HepG2 (cell line): ENCODE measurements at regions not wholly inside any gene's neighbourhood (a gene's known extent, or its start where the extent isn't known, plus 50 kb on each side); places are given as distances from the start of the nearest gene placed in this dataset.

Experiments
- EP300 ChIP-seq, 3 experiments: sonication (generic) in 1 of 3; formaldehyde crosslinking in 1 of 3; IDR thresholded peaks; 2 replicates each; pipeline versions ENCODE4 v1.5.1 to v1.6.1; 2011 to 2020; ENCODE audit warnings: low read depth in 2 of 3, low read length in 2 of 3, borderline replicate concordance in 1 of 3, improper control_type of control experiment in 1 of 3, mild to moderate bottlenecking in 1 of 3, missing genetic modification reagents in 1 of 3, moderate library complexity in 1 of 3
- HHEX ChIP-seq: IDR thresholded peaks from 2 replicates; pipeline ENCODE4 v1.6.1; 2016; ENCODE audit warnings: control low read depth
- HINFP ChIP-seq: sonication (generic); formaldehyde crosslinking; IDR thresholded peaks from 2 replicates; pipeline ENCODE4 v1.4.0; 2020; ENCODE audit warnings: low read depth, mild to moderate bottlenecking, missing genetic modification reagents
- MIXL1 ChIP-seq: IDR thresholded peaks from 2 replicates; pipeline ENCODE4 v1.6.1; 2016
- NR3C1 ChIP-seq: sonication (generic); formaldehyde crosslinking; IDR thresholded peaks from 2 replicates; pipeline ENCODE4 v1.4.0; 2020; ENCODE audit warnings: missing genetic modification reagents
- RAD21 ChIP-seq: fragments of 450-650 bp; formaldehyde crosslinking; IDR thresholded peaks from 2 replicates; pipeline ENCODE4 v1.5.0; 2020; ENCODE audit warnings: mild to moderate bottlenecking
- RARA ChIP-seq: IDR thresholded peaks from 2 replicates; pipeline ENCODE4 v1.6.1; 2016; ENCODE audit warnings: missing genetic modification reagents, missing compliant biosample characterization
- SIN3A ChIP-seq: IDR thresholded peaks from 2 replicates; pipeline ENCODE4 v1.6.1; 2011; ENCODE audit warnings: low read depth, mild to moderate bottlenecking, control low read depth, low read length, borderline replicate concordance
- ZBTB20 ChIP-seq: sonication (generic); formaldehyde crosslinking; IDR thresholded peaks from 2 replicates; pipeline ENCODE4 v1.8.1; 2023; ENCODE audit warnings: missing genetic modification reagents, low read depth, mild to moderate bottlenecking, borderline replicate concordance
- ZBTB8A ChIP-seq: sonication (generic); formaldehyde crosslinking; IDR thresholded peaks from 2 replicates; pipeline ENCODE4 v1.4.0; 2020; ENCODE audit warnings: mild to moderate bottlenecking, low read depth, missing genetic modification reagents, borderline replicate concordance
- ZFP36L1 ChIP-seq: sonication (generic); formaldehyde crosslinking; IDR thresholded peaks from 2 replicates; pipeline ENCODE4 v1.8.0; 2022; ENCODE audit warnings: mild to moderate bottlenecking, missing genetic modification reagents, moderate library complexity
- ZFP37 ChIP-seq: sonication (generic); formaldehyde crosslinking; IDR thresholded peaks from 2 replicates; pipeline ENCODE4 v1.4.0; 2020; ENCODE audit warnings: missing genetic modification reagents, borderline replicate concordance
- ZNF253 ChIP-seq: sonication (generic); formaldehyde crosslinking; IDR thresholded peaks from 2 replicates; pipeline ENCODE4 v1.8.0; 2022; ENCODE audit warnings: mild to moderate bottlenecking, missing genetic modification reagents, borderline replicate concordance
- ZNF33A ChIP-seq: sonication (generic); formaldehyde crosslinking; IDR thresholded peaks from 2 replicates; pipeline ENCODE4 v1.5.1; 2020; ENCODE audit warnings: missing genetic modification reagents, mild to moderate bottlenecking, moderate library complexity, borderline replicate concordance
- ZNF503 ChIP-seq: sonication (generic); formaldehyde crosslinking; IDR thresholded peaks from 2 replicates; pipeline ENCODE4 v1.4.0; 2020; ENCODE audit warnings: missing genetic modification reagents
- ZNF512 ChIP-seq: sonication (generic); formaldehyde crosslinking; IDR thresholded peaks from 2 replicates; pipeline ENCODE4 v1.4.0; 2020; ENCODE audit warnings: mild to moderate bottlenecking, missing genetic modification reagents
- ZNF576 ChIP-seq: sonication (generic); formaldehyde crosslinking; IDR thresholded peaks from 2 replicates; pipeline ENCODE4 v1.4.0; 2020; ENCODE audit warnings: mild to moderate bottlenecking, missing genetic modification reagents
- ZNF660 ChIP-seq: sonication (generic); formaldehyde crosslinking; IDR thresholded peaks from 2 replicates; pipeline ENCODE4 v1.5.1; 2020; ENCODE audit warnings: mild to moderate bottlenecking, low read depth, missing genetic modification reagents, borderline replicate concordance
- ZNF749 ChIP-seq: sonication (generic); formaldehyde crosslinking; IDR thresholded peaks from 2 replicates; pipeline ENCODE4 v1.8.0; 2022; ENCODE audit warnings: mild to moderate bottlenecking, missing genetic modification reagents, moderate library complexity, borderline replicate concordance
- ZZZ3 ChIP-seq: sonication (generic); formaldehyde crosslinking; IDR thresholded peaks from 2 replicates; pipeline ENCODE4 v1.4.0; 2020; ENCODE audit warnings: missing genetic modification reagents, mild to moderate bottlenecking, borderline replicate concordance

GRCh38 chr2:238523158-238524110 is 96.7 kb downstream of the ASB1 start (continued):
- peak; percentile 35; the same call in 1 of the 2 replicates for TF ChIP-seq ZNF503
- TF ChIP-seq SIN3A, result 0 out of 2 replicates have a peak, but pooled peaks have one; percentile 60
- TF ChIP-seq EP300 (IDR thresholded peaks at IDR 0.05; ENCODE audit: low read depth in 2 of 2, low read length in 2 of 2), result peak; percentile 66 to 82; a peak in 3 of 4 replicates
- TF ChIP-seq EP300 (CRISPR knock-in tag; IDR thresholded peaks at IDR 0.05; ENCODE audit: borderline replicate concordance), result no peak; the same call in 1 of the 2 replicates
- TF ChIP-seq HINFP (CRISPR knock-in tag), result no peak
- TF ChIP-seq RARA (CRISPR knock-in tag), result peak; percentile 73
- TF ChIP-seq ZNF576 (CRISPR knock-in tag), result no peak
- no peak for TF ChIP-seq ZBTB8A (CRISPR knock-in tag)
- TF ChIP-seq ZBTB20 (CRISPR knock-in tag), result no peak
- no peak for TF ChIP-seq ZNF253
- no peak for TF ChIP-seq ZNF660 (CRISPR knock-in tag)
- TF ChIP-seq ZZZ3 (CRISPR knock-in tag), result no peak
- TF ChIP-seq ZNF749 (CRISPR knock-in tag), result no peak
- peak; percentile 95 for TF ChIP-seq RAD21 (CRISPR knock-in tag)
- no peak for TF ChIP-seq ZNF512 (CRISPR knock-in tag)
- no peak for TF ChIP-seq ZNF33A
- TF ChIP-seq ZFP36L1 (CRISPR knock-in tag), result no peak
- TF ChIP-seq HHEX (CRISPR knock-in tag), result 0 out of 2 replicates have a peak, but pooled peaks have one; percentile 20
- TF ChIP-seq NR3C1 (CRISPR knock-in tag), result no peak
- no peak for TF ChIP-seq ZFP37 (CRISPR knock-in tag)
- no peak for TF ChIP-seq MIXL1 (CRISPR knock-in tag)
- TF ChIP-seq, all 625 proteins: peak for 140
